Fibroblast of skin of abdomen (primary cell): ENCODE measurements at regions not wholly inside any gene's neighbourhood (a gene's known extent, or its start where the extent isn't known, plus 50 kb on each side); places are given as distances from the start of the nearest gene placed in this dataset.
"Not testable (repeated sequence)": the region's sequence is repeated elsewhere in the genome, so short reads cannot be mapped to it uniquely, and the experiment has no call there.

Experiments used
- DNase-seq: peaks from one replicate; pipeline ENCODE4 v3.0.0-alpha.2; 2013

DNA sequence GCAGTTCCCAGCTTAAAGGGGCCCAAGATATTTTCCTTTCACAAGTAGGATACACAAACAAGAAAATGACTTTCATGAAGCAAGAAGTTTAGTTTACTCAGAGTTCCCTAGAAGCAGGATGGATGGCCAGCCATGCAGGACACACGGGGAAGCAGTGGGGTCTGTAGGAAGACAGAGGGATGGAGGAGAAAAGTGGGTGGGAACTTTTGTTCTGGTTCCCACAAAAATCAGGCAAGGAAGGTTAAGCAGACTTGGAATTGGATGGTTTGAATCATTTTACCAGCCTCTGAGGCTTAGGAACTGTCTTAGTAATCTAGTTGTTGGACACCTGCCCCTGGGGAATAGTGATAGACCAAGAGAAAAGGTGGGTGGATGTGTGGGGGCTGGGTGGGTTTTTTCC lies 263.3 kb upstream of the VSTM2A start:
- no peak for DNase-seq

- DNase-seq, result no peak
Observed at GRCh38 chr7:54292171-54292925, 249.8 kb upstream of the VSTM2A start.

GRCh38 chr7:54299426-54299825 lies 242.7 kb upstream of the VSTM2A start:
- no peak for DNase-seq

GRCh38 chr7:54315955-54316354 lies 226.2 kb upstream of the VSTM2A start:
- not testable (repeated sequence) for DNase-seq

DNA sequence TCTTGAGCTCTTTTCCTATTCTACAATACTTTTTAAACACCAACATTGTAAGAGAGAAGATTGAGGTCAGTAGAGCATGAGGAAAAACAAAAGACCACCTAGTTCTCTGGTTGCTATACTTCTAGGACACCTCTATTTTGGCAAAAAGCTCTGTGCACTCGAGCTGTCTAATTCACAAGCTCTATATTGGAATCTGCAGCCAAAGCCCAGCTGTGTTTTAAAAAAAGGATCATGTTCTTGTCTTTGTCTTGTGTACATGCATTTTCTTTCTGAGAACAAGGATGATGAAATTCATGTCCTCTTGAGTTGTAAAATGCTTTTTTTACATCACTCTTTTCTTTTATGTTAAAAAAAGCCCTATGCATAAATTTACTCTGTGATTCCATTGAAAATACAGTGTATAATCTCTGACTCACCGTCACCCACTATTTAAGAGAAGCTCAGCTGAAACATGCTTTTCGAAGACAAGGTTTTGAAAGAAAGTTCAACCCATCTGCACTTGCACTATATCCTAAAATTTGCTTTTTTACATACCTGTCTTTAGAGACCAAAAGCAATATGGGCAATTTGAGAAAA lies 215.5 kb upstream of the VSTM2A start:
- DNase-seq, result no peak

DNA sequence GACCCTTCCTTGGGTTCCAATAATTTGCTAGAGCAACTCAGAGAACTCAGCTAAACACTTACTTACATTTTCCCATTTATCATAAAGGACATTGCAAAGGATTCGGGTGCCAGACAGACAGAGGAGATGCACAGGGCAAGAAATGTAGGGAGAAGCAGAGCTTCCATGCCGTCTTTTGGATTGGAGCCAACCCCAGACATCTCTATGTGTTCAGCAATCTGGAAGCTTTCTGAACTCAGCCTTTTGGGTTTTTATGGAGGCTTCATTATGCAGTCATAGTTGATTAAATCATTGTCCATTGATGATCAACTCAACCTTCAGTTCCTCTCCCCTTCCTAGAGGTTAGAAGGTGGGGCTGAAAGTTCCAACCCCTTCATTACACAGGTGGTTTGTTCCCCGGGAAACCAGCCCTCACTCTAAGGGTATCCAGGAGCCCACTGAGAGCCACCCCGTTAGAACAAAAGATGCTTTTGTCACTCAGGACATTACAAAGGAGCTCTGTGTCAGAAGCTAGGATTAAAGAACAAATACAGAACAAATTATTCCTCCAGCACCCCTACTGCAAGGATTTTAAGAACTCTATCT lies 211.9 kb upstream of the VSTM2A start:
- DNase-seq, result no peak

GRCh38 chr7:54331311-54331710 lies 210.9 kb upstream of the VSTM2A start:
- DNase-seq, result no peak

DNA sequence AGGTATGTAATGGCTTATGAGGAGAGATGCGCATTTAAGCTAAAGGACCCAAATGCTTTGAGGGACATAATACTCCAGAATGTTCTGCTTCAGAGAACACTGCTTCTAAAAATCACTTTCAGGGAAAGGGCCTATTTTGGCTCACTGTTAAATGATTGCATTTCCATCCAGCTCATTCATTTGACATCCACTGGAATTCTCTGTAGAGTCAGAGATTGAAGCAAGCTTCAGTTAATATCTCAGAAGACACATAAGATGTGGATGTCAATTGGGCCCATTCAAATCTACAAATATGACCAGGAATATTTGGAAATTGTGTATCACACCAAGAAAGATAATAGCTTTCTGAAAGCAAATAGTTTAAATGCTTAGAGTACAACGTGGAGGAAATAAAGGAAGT lies 209.9 kb upstream of the VSTM2A start:
- DNase-seq, result no peak

DNA sequence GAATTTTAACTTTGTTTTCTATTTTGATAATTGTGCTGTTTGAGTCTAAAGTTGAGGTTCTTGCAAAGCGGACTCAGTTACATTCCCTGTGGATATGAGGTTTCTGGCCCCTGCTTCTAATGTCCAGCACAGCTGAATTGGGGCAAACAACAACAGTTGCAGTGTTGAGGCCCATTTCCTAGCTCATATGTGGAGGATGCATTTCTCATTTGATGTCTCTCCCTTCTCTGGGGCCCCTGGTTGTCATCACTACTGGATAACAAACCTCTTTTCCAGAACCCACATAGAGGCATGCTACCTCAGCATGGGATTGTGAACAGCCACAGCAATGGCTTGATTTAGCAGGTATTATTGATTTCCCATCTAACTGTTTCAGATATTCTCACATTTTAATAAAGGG lies 208.2 kb upstream of the VSTM2A start:
- no peak for DNase-seq

- DNase-seq, result no peak
Observed at GRCh38 chr7:54336800-54337199, 205.4 kb upstream of the VSTM2A start.

DNA sequence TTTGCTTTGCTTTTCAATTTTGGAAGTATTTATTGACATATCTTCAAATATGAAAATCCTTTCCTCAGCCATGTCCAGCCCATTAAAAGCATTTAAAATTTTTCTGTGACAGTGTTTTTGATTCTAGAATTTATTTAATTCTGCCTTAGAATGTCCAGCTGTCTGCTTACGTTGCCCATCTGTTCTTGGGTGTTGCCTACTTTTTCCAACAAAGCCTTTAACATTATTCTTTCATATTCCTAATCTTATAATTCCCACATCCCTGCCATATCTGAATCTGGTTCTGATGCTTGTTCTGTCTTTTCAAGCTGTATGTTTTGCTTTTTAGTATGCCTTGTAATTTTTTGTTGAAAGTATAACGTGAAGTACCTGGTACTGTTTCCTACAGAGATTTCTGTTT lies 204.7 kb upstream of the VSTM2A start:
- no peak for DNase-seq

DNA sequence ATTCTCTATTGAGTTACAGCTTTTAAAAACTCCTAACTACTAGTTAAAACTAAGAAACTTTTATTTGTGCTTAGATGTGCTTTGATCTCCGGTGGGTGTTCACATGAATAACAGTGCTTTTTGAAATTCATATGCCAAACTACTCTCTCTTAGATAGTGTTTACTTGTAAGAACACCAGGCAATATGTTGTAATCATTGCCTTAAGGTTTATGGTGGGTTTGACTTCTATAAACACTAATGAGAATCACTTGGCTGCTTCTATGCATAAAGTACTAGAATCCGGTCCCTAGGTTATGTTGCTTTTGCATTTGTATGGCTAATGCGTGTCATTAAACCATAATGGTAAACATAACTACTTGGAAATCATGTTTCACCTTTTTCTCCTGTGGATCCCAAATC lies 203.9 kb upstream of the VSTM2A start:
- no peak for DNase-seq

DNA sequence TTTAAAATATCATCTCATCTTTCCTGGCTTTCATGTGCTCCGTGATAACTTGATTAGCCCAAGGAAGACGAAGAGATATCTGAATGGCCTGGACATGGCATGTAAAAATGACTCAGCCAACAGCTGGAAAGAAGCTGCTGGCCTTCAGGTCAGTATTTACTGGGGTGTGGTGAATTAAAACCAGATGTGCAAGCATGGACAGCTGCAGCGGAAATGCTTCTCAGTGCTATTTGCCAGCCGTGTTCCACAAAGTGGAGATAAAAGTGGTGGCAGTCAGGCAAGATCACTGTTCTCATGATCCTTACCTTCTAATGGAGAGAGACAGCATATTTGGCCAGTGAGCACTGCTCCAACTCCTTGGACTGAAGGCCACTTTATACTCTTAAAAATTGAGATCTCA lies 203.1 kb upstream of the VSTM2A start:
- peak; percentile 0 for DNase-seq

DNA sequence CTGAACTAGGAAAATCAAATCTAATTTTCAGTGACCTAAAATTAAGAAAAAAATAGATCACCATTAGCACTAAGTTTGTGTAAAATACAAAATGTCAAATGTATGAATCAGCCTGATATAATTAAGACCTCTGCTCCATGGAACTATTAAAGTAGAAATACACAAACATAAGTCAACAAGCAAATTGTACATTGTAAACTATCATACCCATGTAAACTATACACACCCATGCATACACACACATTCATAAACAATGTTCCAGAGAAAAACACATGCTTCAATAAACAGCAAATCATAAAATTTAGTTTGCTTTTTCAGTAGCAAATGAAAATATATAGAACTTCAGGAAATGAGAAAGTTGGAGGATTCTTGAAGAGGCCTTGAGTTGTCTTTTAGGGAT lies 199.7 kb upstream of the VSTM2A start:
- DNase-seq, result no peak

GRCh38 chr7:54343511-54343910 lies 198.7 kb upstream of the VSTM2A start:
- no peak for DNase-seq

DNA sequence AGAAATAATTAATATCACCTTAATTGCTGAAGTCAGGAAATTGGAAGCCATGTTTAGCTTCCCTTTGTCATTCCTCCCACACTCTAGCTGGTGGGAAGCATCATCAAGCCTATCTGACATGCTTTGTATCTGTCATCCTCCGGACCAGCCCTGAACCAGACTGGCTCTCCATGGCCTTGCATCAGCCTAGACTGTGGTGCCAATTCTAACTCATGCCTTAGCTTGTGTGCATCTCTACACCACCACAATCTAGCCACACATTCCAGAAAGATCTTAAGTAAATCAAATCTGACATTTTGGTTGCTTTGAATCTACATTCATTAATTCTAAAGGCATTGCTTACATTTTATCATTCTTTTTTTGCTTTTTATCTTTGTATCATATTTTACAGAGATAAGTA lies 196.4 kb upstream of the VSTM2A start:
- DNase-seq, result no peak

GRCh38 chr7:54349229-54349628 lies 192.9 kb upstream of the VSTM2A start:
- no peak for DNase-seq

DNA sequence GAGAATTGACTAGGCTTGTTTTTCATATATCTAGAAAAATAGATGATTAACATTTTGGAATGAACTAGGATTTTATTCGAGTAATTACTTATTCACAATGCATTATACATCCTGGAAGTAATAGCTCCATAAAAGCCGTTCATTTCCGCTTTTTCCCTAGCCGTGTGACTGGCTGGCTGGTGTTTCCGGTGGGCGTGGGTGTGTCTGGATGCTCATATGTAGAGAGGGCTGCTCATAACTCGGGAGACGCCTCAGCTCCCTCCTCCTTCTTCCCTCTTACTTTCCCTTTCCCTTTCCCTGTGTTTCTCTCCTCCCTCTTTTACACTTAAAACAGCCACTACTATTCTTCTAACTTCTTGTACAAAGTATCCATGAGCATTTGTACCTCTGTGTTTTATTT lies 187.7 kb upstream of the VSTM2A start:
- no peak for DNase-seq

GRCh38 chr7:54355842-54356241 lies 186.3 kb upstream of the VSTM2A start:
- no peak for DNase-seq

DNA sequence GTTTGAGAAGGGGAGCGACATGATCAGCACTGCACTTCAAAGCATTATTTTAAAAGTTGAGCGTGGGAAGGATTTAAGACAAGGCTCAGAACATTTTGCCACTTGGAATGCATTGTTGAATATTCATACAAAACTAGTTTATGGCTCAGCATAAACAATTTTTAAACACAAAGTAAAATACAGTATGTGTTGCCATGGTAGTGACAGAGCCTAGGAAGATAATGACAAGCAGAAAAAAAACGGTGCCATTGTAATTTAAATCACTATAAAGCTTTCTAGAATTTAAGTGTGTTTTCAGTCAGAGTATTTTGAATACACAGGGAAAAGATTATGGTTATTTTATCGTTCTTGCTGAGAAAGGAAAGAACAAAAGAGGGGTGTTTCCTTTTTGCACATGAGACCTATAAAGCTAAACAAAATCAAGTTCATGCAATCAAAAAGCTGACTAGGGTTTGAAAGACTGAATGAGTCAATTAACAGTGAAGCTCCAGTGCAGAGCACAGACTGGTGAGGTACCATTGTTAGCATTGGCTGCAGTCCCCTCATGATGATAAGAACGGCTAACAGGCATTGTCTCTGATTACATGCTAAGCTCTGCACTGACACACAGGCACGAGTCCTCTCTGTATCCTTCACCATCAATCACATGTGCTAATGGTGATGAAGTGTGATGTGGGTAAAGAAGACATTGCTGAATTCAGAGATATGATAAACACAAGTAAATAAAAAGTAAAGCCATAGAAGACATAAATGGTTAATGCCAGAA lies 181.9 kb upstream of the VSTM2A start:
- DNase-seq, result no peak

- no peak for DNase-seq
Observed at GRCh38 chr7:54390565-54390964, 151.6 kb upstream of the VSTM2A start.

DNA sequence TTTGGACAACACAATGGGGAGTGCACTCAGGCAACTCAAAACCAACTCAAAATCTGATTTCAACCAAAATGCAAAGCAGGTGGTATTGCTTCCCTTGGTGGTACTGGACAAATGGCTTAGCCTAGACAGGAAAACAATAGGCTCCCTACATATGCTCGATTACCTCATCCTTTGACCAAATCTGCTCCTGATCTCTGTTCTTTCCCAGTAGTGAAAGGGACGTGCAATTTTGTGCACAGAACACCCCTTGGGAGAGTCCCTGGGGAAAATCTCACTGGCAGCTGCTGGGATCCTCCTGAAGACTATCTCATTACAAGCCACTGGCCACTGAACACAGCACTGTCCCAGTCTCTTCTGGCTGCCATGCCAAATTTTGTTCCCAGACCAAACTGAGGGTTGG lies 149.2 kb upstream of the VSTM2A start:
- DNase-seq, result no peak

DNA sequence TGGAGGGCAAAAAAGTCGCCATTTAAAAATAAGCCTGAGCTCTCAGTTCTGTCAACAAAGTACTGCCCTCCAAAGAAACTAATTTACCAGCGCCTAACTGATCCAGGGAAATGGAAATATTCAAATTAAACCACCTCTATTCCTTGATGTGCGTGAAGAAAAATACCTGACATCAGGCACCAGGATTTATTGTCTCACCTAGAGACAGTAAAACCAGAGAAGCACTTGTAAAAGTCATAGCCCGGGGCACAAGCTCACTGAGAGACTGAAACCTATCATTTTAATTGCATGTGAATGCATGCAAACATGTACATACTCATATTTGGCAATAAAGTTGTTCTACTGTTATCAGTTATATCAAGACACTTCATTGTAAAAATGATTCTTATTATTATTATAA lies 147.3 kb upstream of the VSTM2A start:
- DNase-seq, result no peak
